H1 (cell line): ENCODE measurements at regions not wholly inside any gene's neighbourhood (a gene's known extent, or its start where the extent isn't known, plus 50 kb on each side); places are given as distances from the start of the nearest gene placed in this dataset.

Experiments
- BRCA1 ChIP-seq: IDR thresholded peaks from 2 replicates; pipeline ENCODE4 v1.6.1; 2012; ENCODE audit warnings: low read depth, low read length, improper control_type of control experiment
- CEBPB ChIP-seq: IDR thresholded peaks from 2 replicates; pipeline ENCODE4 v1.6.1; 2012; ENCODE audit warnings: low read depth, low read length
- CHD1 ChIP-seq: IDR thresholded peaks from 2 replicates; pipeline ENCODE4 v1.6.1; 2012; ENCODE audit warnings: low read depth, low read length, improper control_type of control experiment
- EZH2 ChIP-seq: fragments of 200-600 bp; sonication (generic); IDR thresholded peaks from 2 replicates; pipeline ENCODE4 v1.7.1; 2012; ENCODE audit warnings: low read depth, mild to moderate bottlenecking, moderate library complexity, low read length, inconsistent platforms; ENCODE audit not compliant: severe bottlenecking
- JUN ChIP-seq: IDR thresholded peaks from 2 replicates; pipeline ENCODE4 v1.6.1; 2011; ENCODE audit warnings: low read depth, mild to moderate bottlenecking, improper control_type of control experiment, low read length
- MAFK ChIP-seq: IDR thresholded peaks from 2 replicates; pipeline ENCODE4 v1.6.1; 2012; ENCODE audit warnings: low read depth, mild to moderate bottlenecking, improper control_type of control experiment, low read length
- POLR2A ChIP-seq, 2 experiments: IDR thresholded peaks; 1 replicate in 1 of 2; 2 replicates in 1 of 2; pipeline ENCODE4 v1.6.1; 2011; ENCODE audit warnings: low read depth in 2 of 2, low read length in 2 of 2, mild to moderate bottlenecking in 2 of 2; ENCODE audit errors: control extremely low read depth in 1 of 2
- POLR2AphosphoS5 ChIP-seq: IDR thresholded peaks from 2 replicates; pipeline ENCODE4 v1.6.1; 2011; ENCODE audit warnings: low read depth, low read length
- RAD21 ChIP-seq, 2 experiments: IDR thresholded peaks in 1 of 2; conservative IDR thresholded peaks in 1 of 2; 2 replicates each; pipeline ENCODE4 v1.6.1; 2011; ENCODE audit warnings: low read depth in 2 of 2, low read length in 2 of 2, improper control_type of control experiment in 1 of 2, inconsistent platforms in 1 of 2, mild to moderate bottlenecking in 1 of 2, moderate library complexity in 1 of 2
- SIRT6 ChIP-seq: IDR thresholded peaks from one replicate; pipeline ENCODE4 v1.7.1; 2012; ENCODE audit warnings: low read length, inconsistent platforms
- SUZ12 ChIP-seq: fragments of 200-600 bp; sonication (generic); IDR thresholded peaks from 2 replicates; pipeline ENCODE4 v1.6.1; 2012; ENCODE audit warnings: mild to moderate bottlenecking, inconsistent platforms, low read length, moderate library complexity, mixed read lengths
- ZNF274 ChIP-seq: IDR thresholded peaks from 2 replicates; pipeline ENCODE4 v1.7.0; 2012; ENCODE audit warnings: low read length, borderline replicate concordance; ENCODE audit errors: extremely low read depth
- TF ChIP-seq, protein P1 (sequence below), 3 experiments: IDR thresholded peaks; 1 replicate in 2 of 3; 2 replicates in 1 of 3; pipeline versions ENCODE4 v1.5.1 to v1.6.1; 2011; ENCODE audit warnings: low read length in 3 of 3, mild to moderate bottlenecking in 3 of 3, inconsistent platforms in 2 of 3, low read depth in 1 of 3, moderate library complexity in 1 of 3; ENCODE audit not compliant: insufficient read depth in 1 of 3; ENCODE audit errors: control extremely low read depth in 1 of 3
- TF ChIP-seq, protein P2 (sequence below): IDR thresholded peaks from 2 replicates; pipeline ENCODE4 v1.6.1; 2011; ENCODE audit warnings: low read length, improper control_type of control experiment

DNA sequence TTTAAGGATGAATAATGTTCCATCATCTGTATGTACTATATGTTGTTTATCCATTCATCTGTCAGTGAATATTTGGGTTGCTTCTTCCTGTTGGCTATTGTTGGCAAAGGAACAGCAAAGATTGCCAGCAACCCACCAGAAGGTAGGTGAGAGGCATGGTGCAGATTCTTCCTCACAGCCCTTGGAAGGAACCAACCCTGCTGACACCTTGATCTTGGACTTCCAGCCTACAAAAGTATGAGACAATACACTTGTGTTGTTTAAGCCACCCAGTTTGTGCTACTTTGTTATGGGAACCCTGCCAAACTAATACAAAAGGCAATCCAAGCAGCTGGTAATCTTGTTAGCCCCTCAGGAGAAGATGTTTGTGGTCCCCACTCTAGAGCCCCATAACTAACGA lies 122.0 kb downstream of the CARTPT start:
- TF ChIP-seq CEBPB (no peak), POLR2AphosphoS5 (no peak), BRCA1 (no peak), JUN (no peak), RAD21 (IDR thresholded peaks at IDR 0.05 in 1 of 2, conservative IDR thresholded peaks at IDR 0.05 in 1 of 2; ENCODE audit: low read depth in 2 of 2, low read length in 2 of 2) (no peak), POLR2A (IDR thresholded peaks at IDR 0.05; ENCODE audit: control extremely low read depth in 1 of 2, low read depth in 2 of 2, low read length in 2 of 2) (no peak), SIRT6 (no peak), MAFK (no peak), EZH2 (no peak), SUZ12 (no peak), ZNF274 (no peak), CHD1 (no peak)
- TF ChIP-seq, protein P1, sequence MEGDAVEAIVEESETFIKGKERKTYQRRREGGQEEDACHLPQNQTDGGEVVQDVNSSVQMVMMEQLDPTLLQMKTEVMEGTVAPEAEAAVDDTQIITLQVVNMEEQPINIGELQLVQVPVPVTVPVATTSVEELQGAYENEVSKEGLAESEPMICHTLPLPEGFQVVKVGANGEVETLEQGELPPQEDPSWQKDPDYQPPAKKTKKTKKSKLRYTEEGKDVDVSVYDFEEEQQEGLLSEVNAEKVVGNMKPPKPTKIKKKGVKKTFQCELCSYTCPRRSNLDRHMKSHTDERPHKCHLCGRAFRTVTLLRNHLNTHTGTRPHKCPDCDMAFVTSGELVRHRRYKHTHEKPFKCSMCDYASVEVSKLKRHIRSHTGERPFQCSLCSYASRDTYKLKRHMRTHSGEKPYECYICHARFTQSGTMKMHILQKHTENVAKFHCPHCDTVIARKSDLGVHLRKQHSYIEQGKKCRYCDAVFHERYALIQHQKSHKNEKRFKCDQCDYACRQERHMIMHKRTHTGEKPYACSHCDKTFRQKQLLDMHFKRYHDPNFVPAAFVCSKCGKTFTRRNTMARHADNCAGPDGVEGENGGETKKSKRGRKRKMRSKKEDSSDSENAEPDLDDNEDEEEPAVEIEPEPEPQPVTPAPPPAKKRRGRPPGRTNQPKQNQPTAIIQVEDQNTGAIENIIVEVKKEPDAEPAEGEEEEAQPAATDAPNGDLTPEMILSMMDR (IDR thresholded peaks at IDR 0.05; ENCODE audit: control extremely low read depth in 1 of 3, insufficient read depth in 1 of 3, low read depth in 1 of 3, low read length in 3 of 3): no peak
- TF ChIP-seq, protein P2, sequence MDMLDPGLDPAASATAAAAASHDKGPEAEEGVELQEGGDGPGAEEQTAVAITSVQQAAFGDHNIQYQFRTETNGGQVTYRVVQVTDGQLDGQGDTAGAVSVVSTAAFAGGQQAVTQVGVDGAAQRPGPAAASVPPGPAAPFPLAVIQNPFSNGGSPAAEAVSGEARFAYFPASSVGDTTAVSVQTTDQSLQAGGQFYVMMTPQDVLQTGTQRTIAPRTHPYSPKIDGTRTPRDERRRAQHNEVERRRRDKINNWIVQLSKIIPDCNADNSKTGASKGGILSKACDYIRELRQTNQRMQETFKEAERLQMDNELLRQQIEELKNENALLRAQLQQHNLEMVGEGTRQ: no peak
